HG03565 (cell line): ENCODE measurements at regions not wholly inside any gene's neighbourhood (a gene's known extent, or its start where the extent isn't known, plus 50 kb on each side); places are given as distances from the start of the nearest gene placed in this dataset.
"Not testable (repeated sequence)": the region's sequence is repeated elsewhere in the genome, so short reads cannot be mapped to it uniquely, and the experiment has no call there.

Experiments
- ATAC-seq: cut with Tn5 transposase; IDR thresholded peaks from one replicate; pipeline ENCODE4 v1.9.1; 2021; ENCODE audit warnings: mild to moderate bottlenecking, moderate library complexity; ENCODE audit not compliant: unreplicated experiment

GRCh38 chr1:118578276-118578675 lies 393.2 kb upstream of the SPAG17 start:
- ATAC-seq, result no peak

- ATAC-seq, result no peak
Observed at GRCh38 chr1:118575060-118575459, 390.0 kb upstream of the SPAG17 start.

- no peak for ATAC-seq
Observed at GRCh38 chr1:118564961-118565703, 380.1 kb upstream of the SPAG17 start.

- ATAC-seq, result peak; percentile 75
Observed at GRCh38 chr1:118563981-118564951, 379.2 kb upstream of the SPAG17 start.

GRCh38 chr1:118558933-118559332 lies 373.9 kb upstream of the SPAG17 start:
- ATAC-seq, result no peak

GRCh38 chr1:118556936-118557335 lies 371.9 kb upstream of the SPAG17 start:
- ATAC-seq, result no peak

GRCh38 chr1:118555638-118556037 lies 370.6 kb upstream of the SPAG17 start:
- no peak for ATAC-seq

- no peak for ATAC-seq
Observed at GRCh38 chr1:118535901-118536300, 350.9 kb upstream of the SPAG17 start.

- not testable (repeated sequence) for ATAC-seq
Observed at GRCh38 chr1:118511922-118512321, 326.9 kb upstream of the SPAG17 start.

- no peak for ATAC-seq
Observed at GRCh38 chr1:118504867-118505266, 319.8 kb upstream of the SPAG17 start.

- ATAC-seq, result no peak
Observed at GRCh38 chr1:118504221-118504644, 319.2 kb upstream of the SPAG17 start.

- no peak for ATAC-seq
Observed at GRCh38 chr1:118503752-118504151, 318.7 kb upstream of the SPAG17 start.

- no peak for ATAC-seq
Observed at GRCh38 chr1:118494998-118495397, 310.0 kb upstream of the SPAG17 start.

- ATAC-seq, result no peak
Observed at GRCh38 chr1:118488787-118489186, 303.8 kb upstream of the SPAG17 start.

- ATAC-seq, result no peak
Observed at GRCh38 chr1:118487932-118488331, 302.9 kb upstream of the SPAG17 start.

- no peak for ATAC-seq
Observed at GRCh38 chr1:118487091-118487490, 302.1 kb upstream of the SPAG17 start.

- no peak for ATAC-seq
Observed at GRCh38 chr1:118486199-118486598, 301.2 kb upstream of the SPAG17 start.

- ATAC-seq, result no peak
Observed at GRCh38 chr1:118485757-118486156, 300.7 kb upstream of the SPAG17 start.

GRCh38 chr1:118484893-118485292 lies 299.9 kb upstream of the SPAG17 start:
- no peak for ATAC-seq

GRCh38 chr1:118483245-118484006 lies 298.4 kb upstream of the SPAG17 start:
- no peak for ATAC-seq

- ATAC-seq, result no peak
Observed at GRCh38 chr1:118481126-118481525, 296.1 kb upstream of the SPAG17 start.
